Activated CD4-positive, alpha-beta T cell treated with anti-CD3 and anti-CD28 coated beads, Interleukin-2, amount 50 U/mL, for 16 hours (primary cell): ENCODE measurements at regions not wholly inside any gene's neighbourhood (a gene's known extent, or its start where the extent isn't known, plus 50 kb on each side); places are given as distances from the start of the nearest gene placed in this dataset.

ENCODE experiments used
- DNase-seq: peaks from one replicate; pipeline ENCODE4 v3.0.0-alpha.2; 2020

DNA sequence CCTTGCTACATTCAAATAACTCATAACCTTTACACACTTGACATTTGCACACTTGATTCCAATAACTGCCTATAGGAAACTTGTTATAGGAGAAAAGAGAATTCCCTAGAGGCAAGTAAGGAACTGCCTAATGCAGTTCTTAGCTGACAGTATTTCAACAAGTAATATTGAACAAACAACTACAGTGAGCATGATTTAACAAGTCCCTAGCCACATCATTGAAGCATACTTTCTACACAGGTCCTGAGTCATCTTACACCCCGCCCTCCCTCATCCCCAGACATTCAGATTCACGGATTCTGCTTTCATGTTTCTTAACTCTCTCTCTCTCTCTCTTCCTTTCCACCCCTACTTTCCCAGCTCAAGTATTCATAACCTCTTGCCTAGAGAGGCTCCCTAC lies 153.5 kb downstream of the LSM5 start:
- no peak for DNase-seq

DNA sequence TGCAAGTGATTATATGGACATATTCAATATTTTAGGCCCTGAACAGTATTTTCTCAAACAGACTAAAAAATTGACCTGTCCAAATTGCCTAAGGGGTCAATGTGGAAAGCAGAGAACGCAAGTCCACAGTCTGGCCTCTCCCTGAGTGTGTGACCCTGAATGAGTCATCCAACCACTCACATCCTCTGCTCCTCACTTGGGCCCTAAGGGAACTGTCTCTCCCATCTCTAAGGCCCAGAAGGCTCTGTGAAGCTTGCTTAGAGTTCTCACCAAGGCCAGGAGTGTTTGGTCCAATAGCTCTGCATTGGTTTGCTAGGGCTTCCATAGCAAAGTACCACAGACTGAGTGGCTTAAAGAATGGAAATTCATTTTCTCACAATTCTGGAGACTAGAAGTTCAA lies 155.1 kb downstream of the LSM5 start:
- no peak for DNase-seq

DNA sequence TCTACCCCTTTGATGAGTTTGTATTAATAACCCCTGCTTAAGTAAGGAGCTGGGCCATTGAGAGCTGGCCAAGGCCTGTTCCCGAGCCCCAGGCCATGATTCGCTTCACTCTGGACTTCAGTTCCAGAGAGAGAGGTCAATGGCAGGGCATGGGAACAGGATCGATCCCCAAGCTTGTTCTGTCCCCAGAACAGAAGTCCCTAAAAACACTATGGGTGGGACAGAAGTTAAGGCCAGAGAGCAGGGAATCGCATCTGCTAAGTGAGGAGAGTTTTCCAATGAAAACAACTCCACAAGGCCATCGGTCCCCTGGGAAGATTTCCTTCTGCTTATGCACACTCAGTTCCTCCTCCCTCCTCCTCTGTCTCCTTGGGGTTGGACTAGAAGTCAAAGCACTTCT lies 159.6 kb downstream of the LSM5 start:
- DNase-seq = no peak

DNA sequence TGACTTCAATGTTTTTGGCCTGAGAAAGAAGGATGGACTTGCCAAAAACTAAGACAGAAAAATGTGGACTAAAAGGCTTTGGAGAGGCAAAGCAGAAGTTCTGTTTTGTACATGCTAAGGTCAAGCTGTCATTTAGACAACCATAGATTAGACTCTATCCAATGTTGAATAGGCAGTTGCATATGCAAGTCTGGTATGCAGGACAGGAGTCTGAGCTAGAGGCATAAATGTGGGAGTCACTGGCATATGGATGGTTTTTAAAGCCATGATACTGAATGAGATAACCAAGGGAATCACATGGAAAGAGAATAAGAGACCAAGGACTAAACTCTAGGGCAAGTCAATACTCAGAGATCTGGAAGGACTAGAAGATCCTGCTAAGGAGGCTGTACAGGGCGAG lies 164.1 kb downstream of the LSM5 start:
- no peak for DNase-seq

DNA sequence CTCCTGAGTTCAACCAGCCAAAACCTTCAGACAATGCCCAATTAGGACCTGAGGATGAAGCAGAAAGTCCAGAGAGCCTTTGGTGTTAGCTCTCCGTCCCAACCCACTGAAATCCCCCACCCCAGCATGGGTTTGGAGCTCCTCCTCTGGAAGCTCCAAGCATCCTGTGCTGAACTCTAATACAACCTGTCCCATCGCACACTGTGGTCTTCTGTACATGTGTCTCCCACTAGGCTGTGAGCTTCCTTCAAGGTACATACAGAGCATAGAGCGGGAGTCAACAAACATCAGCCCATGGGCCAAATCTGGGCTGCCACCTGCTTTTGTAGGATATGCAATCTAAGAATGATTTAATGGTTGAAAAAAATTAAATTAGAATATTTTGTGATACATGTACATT lies 166.5 kb downstream of the LSM5 start:
- no peak for DNase-seq

DNA sequence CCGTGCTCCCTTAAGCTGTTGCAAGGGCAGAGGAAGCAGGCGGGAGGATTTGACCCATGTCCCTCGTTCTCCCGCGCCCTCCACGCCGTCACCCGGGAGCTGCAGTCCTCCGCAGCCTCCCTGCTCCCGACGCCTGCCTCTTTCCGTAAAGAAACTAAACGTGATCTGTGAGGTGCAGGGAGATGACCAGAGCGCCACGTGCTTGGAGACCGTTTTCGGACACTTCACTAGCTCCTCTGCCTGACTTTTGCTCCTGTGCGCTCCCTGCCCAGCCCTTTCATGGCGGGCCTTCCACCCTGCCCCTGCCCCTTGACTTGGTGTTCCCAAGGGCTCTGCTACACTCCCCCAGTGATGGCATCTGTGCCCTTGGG lies 171.2 kb downstream of the LSM5 start:
- DNase-seq = no peak

DNA sequence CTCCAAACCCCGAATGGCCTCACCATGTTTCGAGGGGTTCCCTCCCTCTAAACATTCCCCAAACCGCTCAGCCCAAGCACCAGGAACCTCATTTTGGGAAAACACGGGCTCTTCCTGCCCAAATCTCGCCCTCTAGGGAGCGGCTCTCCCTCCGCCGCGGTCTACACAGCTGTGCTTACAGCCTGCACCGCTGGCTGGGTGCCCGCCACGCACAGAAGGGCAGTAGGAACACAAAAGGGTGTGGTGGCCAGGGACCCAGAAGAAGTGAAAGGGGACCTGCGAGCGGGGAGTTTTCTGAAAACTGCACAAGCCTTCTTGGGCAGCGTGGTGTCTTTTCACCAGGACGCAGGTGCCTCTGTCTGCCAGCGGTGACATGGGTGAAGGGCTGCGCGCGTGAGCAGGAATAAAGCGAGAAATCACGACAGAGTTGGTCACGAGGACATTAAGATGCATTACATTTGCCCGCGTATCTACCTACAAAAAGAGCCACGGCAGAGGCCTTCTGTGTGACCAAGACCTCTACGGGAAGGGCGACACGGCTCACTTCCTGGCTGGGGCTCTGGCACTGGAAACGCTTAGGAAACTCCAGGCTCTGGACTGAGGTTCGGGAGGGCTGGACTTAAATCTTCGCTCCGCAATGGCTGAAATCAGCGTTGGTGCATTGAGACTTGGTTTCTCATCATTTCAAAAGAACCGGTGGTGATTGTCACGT lies 171.7 kb downstream of the LSM5 start:
- DNase-seq = no peak

DNA sequence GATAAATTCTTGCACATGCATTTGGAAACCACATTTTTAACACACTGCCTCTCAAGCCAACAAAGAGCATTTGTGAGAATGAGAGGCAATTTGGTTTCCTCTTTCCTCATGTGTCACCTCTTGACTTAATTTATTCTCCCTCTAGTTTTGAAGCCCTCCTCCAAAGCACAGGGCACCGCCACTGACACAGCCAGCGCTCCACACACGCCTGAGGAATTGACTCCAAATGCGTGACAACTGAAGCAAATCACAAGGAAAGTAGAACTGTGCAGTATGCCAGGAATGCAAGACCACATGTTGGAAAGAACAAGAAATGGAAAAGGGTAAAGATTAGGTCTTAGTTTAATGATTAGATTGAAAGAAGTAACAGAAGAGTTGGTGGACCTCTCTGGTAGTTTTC lies 173.3 kb downstream of the LSM5 start:
- DNase-seq = no peak

DNA sequence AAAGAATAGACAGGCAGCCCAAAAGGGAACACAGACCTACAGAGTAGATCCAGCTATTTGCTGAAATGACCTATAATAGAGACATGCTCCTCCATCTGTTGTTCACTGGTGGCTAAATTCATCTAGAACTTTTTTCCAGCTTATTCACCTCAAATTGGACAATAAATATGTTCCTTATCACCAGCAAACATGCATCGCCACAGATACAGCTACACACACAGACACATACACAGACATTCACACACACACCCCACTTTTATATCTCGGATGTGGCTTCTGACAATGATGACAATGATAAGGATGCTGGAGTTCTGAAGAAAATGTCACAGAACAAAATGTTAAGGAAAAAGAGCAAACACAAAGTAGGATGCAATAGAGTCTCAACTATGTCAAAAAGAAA lies 175.4 kb downstream of the LSM5 start:
- DNase-seq = no peak

DNA sequence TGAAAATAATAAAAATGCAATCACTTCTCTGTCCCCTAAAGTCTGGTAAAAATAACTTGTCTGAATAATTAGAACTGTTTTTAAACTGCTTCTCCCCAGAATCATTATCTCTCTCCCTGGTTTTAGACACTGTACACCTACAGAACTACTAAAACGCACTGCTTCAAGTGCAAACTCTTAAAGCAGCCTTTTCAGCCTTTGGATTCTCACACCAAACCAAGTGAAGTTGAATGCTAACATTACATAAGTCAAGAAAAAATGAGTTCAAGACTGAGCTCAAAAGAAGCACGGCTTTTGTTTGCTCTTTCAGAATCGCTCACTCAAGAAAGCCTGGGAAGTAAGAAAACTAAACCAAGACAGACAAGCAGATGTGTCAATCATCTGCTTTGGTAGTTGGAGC lies 188.8 kb downstream of the LSM5 start:
- DNase-seq = no peak

DNA sequence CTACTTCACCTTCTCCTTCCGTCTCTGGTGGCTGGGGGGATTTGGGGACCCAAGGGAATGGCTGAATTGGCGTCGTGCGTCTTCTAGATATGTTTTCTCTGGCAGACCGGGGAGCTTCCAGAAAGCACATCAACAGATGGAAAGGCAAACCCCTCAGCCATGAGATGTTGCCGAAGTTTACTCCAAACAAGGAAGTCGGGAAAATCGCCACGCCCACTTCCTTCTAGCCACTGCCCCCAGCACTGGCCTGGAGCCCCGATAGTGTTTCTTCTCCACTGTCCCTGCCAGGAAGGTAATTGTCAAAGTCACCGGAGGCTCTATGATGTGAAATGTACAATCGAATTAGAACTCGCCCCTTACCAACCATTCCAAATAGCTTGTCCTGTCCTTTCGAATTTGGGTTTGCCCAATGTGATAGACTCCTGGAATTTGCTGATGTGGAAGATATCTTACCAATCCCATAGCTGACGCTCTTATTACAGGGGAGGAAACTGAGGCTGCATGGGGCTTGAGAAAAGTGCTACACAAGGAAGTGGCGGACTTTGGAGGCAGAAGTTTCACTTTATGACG lies 191.0 kb downstream of the LSM5 start:
- DNase-seq = no peak

DNA sequence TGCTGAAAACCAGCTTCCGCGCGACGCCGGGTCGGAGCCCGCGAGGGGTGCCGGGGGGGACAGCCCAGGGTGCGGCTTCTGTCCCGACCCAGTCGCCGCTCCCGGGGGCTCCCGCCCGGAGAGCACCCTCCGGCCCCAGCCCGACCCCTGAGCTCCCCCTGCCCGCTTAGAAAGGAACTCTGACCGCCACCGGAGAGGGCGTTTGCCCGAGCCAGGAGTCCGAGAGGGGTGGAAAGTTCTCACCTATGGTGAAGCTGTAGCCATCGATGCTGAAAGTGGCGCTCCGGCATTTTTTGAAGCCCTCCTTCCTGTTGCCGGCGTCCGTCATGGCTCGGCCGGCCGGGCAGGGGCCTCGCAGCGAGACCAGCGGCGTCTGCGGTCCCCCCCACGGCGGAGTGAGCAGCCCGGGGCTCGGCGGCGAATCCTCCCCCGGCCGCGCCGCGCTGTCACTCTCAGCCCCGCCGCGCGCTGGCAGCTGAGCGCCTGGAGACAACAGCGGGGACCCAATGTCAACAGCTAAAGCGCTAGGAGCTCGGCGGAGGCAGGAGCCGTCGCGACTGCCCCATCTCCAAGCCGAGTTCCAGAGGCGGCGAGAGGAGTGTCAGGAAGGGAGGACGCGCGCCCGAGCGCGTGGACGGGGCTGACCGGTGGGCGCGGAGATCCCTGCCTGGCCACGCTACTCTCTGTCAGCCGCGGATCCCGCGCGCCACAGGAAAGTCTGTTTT lies 191.6 kb downstream of the LSM5 start:
- DNase-seq = no peak

DNA sequence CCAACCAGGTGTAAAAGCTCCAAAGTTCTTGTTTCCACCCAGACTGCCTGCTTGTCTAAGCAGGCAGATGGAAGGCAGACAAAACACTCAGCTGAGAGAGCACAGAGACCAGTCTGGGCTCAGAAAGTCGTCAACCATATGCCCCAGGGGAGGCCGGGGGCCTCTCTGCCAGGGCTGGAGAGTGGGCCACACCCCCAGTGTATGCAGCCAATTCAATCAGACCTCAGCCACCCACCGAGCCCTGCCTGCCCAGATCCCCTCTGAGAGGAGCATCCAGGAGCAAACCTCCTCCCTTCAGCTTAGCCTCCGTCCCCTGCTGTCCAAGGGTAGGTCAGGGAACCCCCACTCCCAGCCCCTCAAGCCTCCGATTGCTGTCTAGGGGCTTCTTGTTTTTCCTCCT lies 196.3 kb downstream of the LSM5 start:
- DNase-seq = no peak

DNA sequence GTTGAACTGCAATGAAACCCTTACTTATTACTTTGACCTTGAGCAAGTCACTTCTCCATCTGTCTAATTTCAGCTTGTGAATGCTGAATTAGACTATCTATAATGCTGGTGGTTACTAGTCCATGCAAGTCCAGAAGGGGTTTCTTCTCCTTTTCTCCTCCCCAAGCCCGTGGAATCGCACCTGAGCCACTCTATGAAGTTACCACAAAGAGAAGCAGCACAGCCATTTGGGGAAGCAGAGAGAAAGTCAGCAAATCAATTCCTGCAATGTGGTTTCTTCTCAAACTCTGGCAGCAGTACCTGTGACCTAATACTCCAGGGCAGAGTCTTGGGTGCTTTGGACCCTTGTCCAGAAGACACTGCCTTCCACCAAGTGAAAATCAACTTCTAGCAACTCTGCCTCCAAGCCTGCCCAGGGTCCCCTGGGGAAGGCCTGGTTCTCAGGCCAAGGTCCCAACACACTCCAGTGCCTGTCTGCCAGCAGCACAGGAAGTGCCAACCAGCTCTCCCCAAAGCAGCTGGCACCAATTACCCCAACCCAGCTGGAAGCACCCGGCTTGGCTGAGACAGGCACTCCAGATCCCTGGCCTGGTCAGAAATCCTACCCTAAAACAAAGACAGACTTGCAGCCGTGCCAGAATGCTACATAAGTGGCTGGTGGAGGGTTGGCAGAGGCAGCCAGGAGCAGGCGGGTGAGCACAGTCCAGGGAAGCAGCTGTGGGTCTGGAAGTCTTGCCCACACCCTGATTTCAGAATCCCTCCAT lies 200.3 kb downstream of the LSM5 start:
- DNase-seq = no peak

DNA sequence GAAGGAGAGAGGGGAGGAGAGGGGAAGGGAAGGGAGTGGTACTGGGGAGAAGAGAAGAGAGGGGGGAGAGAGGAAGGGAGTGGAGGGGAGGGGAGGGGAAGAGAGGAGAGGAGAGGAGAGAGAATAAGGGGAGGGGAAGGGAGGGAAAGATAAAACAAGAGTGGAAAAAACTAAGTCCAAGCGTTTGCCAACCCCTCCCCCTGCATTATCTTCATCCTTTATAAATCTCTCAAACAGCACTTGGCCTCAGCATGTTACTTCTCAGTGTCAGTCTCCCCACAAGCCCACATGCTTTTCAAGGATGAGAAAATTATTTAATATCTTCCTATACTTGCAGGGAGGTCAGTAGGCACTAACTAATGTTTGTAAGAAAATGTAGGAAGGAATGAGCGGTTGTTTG lies 204.5 kb downstream of the LSM5 start:
- DNase-seq = no peak

DNA sequence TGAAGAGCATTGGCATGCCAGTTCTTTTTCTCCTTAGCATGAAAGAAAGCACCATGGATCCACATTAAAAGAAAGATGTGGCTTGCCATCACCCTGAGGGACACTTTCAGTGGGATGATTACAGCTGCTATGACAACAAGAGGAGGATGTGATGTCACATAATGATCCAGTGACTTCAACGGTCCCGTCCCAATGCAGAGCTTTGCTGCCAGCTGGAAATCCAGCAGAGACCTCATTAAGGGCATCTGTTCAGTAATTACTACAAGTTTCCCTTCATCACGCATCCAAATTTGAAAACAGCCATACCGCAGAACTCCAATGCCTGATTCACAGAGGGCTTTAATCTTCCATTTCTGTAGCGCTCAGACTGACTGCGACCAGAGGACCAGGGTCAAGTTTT lies 206.6 kb downstream of the LSM5 start:
- no peak for DNase-seq

DNA sequence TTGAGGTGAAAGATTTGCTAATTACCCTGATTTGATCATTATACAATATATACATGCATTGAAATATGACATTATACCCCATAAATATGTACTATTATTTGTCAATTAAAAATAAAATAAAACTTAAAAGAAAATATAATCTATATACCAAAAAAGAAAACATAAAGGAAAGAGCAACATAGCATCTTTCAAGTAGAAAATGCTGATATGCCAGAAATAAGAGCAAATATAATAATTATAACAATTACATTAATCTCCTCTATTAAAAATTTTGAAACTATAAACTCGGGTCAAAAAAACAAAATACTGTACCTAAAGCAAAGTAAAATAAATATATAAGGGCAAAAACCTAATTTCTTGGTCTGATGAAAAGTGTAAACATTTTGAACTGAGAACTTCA lies 209.3 kb upstream of the PDE1C start:
- DNase-seq = no peak

DNA sequence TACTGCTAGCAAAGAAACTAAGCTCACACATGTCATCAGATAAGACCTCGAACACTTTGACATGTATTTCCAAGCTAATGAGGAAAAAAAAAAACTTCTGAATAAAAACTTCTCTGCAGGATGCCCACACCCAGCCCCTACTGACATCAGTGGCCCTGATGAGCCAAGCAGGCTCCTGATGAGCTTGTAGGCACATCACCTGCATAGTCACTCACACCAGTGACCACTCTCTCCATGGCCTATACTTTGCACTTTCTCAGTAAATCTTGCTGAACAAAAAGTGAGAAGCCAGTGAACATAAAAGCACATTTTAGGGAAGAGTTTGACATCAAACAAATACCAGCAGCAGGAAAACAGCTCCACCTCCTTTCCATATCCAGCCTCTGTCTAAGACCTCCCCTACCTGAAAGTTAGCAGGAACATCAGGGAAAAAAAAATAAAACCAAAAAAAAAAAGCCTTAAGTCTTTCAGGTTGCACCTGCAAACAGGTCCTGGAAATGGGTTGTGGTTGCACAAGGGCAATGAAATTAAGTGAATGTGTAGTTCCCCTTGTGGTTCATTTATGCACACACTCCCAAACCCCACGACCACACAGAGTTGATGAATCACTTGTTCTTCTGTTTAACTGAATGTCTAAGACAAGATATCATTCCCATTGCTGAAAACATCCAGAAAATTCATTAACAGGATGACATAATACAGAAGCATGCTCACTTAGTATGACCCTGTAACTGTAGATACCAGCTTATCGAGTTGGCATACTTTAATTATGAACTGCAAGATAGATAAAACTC lies 205.2 kb upstream of the PDE1C start:
- DNase-seq = peak; percentile 3

DNA sequence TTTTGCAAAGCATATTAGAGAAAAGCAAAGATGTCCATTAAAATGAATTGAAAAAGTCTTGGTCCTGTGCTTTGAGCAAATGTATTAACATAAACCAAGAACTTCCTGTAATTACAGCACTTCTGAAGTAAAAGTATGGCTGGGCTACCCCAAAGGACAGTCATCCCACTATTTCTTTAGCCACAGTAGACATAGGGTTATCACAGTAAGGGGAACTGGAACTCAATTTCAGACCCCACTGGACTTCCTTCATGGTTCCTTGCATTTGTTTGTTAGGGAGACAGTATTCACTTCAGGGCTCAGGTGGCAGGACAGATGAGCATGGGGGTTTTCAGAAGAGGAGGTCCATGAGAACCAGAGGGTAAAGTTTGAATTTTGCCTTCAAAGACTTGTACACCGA lies 203.1 kb upstream of the PDE1C start:
- no peak for DNase-seq

DNA sequence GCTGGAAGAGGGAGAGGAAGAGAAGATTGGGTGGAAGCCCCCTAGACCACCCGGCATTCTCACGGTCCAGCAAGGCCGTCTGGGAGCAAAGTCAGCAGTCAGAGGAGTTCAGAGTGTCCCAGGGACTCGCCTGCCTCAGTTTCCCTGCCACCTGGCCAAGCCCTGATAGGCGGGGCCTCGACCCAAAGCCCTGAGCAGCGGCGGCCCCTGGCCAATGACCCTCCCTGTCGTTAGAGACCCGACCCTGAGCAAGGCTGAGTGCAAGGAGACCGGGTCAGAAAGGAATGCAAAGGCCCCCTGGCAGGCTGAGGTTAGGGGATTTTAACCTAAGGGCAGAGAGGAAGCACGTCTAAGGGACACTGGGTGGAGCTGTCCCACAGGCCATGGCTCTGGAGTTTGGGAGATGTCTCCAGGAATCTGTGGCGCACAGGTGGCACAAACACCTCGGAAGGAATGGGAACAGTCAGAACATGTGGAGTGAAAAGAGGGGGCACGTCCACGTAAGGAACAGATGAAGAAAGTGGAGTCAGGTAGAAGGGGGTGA lies 196.8 kb upstream of the PDE1C start:
- no peak for DNase-seq

DNA sequence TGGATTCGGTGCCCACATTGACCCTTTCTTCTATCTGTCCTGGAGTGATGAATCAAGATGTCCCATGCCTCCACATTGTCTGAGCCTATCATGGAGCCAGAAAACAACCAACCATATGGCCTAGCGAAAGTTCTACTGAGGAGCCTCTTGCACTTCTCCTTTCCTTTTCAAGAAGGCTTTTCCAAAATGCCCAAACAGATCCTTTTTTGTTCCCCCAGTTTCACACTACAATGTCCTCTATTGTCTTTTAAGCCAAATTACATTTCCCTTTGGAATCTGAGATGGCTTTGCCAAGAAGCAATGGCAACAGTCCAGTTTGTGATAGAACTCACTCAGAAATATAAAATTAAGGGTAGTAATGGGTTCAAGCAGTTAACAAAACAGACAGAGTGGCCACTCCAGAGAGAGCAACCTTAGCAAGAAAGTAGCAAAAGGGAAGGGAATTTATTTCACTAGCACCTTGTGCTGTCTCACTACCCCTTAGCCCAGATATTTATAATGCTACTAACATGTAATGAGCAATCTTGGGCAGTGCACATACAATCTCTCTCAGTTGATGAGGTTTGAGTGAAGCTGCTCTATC lies 194.6 kb upstream of the PDE1C start:
- DNase-seq = no peak

DNA sequence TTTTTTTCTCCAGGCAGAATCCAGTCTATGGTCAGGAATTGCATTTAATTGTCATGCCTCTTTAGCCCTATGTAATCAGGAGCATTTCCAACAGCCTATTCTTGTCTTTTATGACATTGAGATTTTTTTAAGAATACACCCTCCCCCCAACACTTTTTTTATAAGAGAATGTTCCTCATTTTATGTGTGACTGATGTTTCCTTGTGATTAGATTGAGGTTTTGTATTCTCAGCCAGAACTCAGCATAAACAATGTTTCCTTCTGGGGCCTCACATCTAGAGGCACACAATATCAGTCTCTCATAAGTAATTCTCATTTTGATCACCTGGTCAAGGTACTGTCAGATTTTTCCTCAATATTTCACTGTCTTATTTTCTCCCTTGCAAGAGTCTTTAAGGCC lies 193.4 kb upstream of the PDE1C start:
- no peak for DNase-seq
